ENCODE measurements at regions not wholly inside any gene's neighbourhood (a gene's known extent, or its start where the extent isn't known, plus 50 kb on each side); places are given as distances from the start of the nearest gene placed in this dataset.

DNA sequence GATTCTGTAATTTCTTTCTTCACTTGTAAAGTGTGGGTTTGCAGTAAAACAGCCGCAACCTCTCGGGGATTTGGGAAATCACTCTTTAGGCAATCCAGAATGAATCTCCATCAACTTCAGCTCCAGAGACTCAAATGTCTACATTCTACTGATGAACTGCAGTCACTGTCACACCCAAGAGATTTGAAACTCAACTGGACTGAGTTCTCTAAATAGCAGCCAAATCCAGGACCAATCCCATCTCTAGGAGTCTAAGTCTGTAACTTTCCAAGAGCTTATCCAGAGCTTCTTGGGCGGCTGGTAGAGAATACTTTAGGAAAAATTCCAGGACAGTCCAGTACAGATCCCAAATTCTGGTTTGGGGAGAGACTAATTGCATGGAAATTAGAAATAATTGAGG lies 62.9 kb downstream of the ADAMTS1 start:
- TF ChIP-seq, protein P1, sequence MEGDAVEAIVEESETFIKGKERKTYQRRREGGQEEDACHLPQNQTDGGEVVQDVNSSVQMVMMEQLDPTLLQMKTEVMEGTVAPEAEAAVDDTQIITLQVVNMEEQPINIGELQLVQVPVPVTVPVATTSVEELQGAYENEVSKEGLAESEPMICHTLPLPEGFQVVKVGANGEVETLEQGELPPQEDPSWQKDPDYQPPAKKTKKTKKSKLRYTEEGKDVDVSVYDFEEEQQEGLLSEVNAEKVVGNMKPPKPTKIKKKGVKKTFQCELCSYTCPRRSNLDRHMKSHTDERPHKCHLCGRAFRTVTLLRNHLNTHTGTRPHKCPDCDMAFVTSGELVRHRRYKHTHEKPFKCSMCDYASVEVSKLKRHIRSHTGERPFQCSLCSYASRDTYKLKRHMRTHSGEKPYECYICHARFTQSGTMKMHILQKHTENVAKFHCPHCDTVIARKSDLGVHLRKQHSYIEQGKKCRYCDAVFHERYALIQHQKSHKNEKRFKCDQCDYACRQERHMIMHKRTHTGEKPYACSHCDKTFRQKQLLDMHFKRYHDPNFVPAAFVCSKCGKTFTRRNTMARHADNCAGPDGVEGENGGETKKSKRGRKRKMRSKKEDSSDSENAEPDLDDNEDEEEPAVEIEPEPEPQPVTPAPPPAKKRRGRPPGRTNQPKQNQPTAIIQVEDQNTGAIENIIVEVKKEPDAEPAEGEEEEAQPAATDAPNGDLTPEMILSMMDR (IDR thresholded peaks at IDR 0.05; ENCODE audit: borderline replicate concordance, extremely low read depth, low read length, poor library complexity, severe bottlenecking), result no peak
- no peak for TF ChIP-seq EZH2 (IDR thresholded peaks at IDR 0.05; ENCODE audit: borderline replicate concordance, low read depth, low read length, severe bottlenecking)
